Fibroblast of mammary gland (primary cell): ENCODE measurements at regions not wholly inside any gene's neighbourhood (a gene's known extent, or its start where the extent isn't known, plus 50 kb on each side); places are given as distances from the start of the nearest gene placed in this dataset.
A peak's percentile ranks its signal among the peaks of the same experiment; 100 is the strongest.

Experiments
- DNase-seq: peaks from one replicate; pipeline ENCODE4 v3.0.0-alpha.2; 2010; ENCODE audit warnings: low read depth
- H3K4me3 ChIP-seq: 2 replicates; pipeline ENCODE4 v1.5.1; 2011; ENCODE audit warnings: low read depth, mild to moderate bottlenecking, low read length, moderate library complexity; ENCODE audit not compliant: control insufficient read depth
- TF ChIP-seq, protein P1 (sequence below): conservative IDR thresholded peaks from 2 replicates; pipeline ENCODE4 v1.5.1; 2011; ENCODE audit warnings: low read depth, low read length, inconsistent platforms; ENCODE audit not compliant: control insufficient read depth, insufficient read depth

DNA sequence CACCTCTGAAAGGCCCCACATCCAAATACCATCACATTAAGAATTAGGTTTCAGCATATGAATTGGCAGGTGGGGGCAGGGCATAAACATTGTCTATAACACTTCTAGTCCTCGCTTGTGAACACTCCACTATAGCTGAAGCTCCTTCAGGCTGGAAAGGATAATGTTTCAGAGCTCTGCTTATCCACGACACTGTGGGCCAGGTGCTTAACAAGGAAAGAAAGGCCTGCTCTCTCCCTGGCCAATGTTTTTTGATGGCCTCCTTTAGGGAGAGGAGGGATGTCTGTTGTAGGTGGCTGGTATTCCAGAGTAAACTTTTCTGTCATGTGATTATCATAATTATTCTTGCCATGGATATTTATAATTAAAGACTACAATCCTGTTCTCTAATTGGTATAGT lies 86.4 kb downstream of the CCNA1 start:
- TF ChIP-seq, protein P1, sequence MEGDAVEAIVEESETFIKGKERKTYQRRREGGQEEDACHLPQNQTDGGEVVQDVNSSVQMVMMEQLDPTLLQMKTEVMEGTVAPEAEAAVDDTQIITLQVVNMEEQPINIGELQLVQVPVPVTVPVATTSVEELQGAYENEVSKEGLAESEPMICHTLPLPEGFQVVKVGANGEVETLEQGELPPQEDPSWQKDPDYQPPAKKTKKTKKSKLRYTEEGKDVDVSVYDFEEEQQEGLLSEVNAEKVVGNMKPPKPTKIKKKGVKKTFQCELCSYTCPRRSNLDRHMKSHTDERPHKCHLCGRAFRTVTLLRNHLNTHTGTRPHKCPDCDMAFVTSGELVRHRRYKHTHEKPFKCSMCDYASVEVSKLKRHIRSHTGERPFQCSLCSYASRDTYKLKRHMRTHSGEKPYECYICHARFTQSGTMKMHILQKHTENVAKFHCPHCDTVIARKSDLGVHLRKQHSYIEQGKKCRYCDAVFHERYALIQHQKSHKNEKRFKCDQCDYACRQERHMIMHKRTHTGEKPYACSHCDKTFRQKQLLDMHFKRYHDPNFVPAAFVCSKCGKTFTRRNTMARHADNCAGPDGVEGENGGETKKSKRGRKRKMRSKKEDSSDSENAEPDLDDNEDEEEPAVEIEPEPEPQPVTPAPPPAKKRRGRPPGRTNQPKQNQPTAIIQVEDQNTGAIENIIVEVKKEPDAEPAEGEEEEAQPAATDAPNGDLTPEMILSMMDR, result no peak
- no peak for DNase-seq
- no peak overlapping the region for H3K4me3 ChIP-seq

DNA sequence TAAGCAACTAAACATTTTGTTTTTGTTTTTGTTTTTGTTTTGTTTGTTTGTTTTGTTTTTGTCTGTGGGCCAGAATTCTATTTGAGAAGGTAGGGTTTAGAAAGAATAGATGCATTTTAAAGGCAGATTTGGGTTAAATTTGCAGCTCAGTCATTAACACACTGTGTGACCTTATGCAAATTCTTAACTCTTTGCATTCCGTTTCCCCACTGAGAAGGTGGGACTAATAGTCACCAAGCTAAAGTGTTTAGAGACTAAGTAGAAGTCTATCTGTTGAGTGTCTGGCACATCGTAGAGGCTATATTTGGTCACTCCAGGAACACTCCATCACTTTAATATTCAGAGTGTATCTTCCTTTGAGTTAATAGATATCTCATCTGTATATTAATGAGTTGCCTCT lies 87.1 kb downstream of the CCNA1 start:
- TF ChIP-seq, protein P1, result no peak
- no peak overlapping the region for H3K4me3 ChIP-seq
- DNase-seq, result no peak

DNA sequence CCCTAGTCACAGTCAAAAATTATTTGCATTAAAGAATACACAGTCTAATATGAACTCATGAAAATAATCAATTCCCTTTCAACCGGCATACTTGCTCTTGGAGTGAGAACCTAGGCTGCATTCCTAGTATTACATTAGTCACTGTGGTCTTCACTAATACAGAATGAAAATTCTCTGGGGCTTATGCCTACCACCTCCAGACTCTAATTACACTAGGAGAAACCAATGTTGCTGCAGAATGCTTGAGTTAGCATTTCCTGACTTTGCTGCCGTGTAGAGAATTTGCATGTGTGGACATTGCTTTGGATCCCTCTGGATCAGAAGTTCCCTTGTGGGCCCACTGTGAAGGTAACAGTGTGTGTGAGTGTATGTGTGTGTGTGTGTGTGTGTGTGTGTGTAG lies 87.8 kb downstream of the CCNA1 start:
- DNase-seq, result no peak
- TF ChIP-seq, protein P1, result no peak
- H3K4me3 ChIP-seq, result no peak overlapping the region

DNA sequence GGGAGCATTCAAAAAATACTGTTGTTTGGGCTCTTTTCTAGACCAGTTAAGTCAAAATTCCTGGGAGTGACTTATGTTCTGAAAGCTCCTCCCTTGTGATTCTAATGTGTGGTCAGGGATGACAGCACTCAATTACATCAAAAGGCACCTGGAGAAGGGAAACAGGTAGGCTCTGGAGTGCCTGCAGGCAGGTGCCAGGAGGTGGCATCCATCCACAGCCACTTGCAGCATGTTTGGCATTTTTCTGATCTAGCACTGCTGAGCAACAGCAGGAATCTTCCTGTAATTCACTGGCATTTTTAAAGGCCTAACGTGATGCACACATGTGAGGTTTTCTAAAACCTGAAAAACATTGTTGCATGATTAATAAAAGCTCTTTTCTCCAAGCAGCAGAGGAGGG lies 94.6 kb downstream of the CCNA1 start:
- DNase-seq, result no peak
- no peak overlapping the region for H3K4me3 ChIP-seq
- TF ChIP-seq, protein P1, result no peak

DNA sequence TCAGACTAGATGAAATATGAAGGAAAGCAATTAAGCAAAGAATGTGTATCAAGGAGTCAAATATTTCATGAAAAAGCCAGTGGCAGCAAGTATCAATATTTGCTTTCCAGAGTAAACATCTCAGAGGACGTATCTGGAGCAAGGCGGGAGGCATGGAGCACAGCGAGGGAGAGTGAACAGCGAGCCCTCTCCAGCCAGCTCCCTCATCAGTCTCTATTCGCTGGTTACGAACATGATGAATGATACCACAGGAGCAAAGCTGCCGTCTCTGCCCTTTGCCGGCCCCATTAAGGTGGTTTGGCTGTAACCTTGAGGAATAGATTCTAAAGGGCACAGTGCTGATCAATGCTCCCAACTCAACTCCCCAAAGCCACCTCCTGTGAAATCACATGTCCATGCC lies 95.8 kb downstream of the CCNA1 start:
- TF ChIP-seq, protein P1, result no peak
- no peak for DNase-seq
- H3K4me3 ChIP-seq, result no peak overlapping the region

DNA sequence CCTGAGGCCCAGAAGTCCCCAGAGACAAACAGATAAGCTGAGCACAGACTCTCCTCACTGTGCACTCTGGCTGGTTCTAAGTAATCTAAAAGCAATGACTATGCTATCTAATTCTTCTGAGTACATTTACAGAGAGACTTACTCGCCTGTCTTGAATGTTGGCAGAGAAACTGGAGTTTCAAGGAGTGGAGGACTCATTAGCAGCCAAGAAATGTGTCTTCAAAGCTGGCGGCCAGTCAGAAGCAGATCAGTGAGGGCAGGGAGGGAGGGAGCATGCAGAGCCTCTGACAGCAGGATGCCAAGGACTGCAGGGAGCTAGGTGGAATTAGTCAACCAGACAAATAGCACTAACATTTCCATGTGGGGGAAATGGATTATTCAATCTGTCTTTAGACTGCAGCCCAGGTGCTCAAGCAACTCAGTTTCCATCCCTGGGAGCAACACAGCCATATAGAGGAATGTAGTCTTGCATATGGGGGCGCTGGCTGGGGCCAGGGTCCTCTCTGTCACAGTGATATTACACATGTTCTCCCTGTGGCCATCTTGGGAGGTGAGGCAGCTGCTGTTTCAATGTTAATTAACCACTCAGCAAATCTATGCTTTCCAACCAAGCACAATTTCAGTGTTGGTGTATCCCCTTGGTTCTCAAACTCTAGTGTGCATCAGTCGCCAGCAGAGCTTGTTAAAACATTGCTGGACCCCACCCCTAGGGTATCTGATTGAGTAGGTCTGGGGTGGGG lies 97.9 kb downstream of the CCNA1 start:
- TF ChIP-seq, protein P1, result no peak
- peak; percentile 27 for DNase-seq
- H3K4me3 ChIP-seq, result no peak overlapping the region
